Body of pancreas (tissue), 4 donors: ENCODE measurements at regions not wholly inside any gene's neighbourhood (a gene's known extent, or its start where the extent isn't known, plus 50 kb on each side); places are given as distances from the start of the nearest gene placed in this dataset.

Experiments used
- CTCF ChIP-seq, 7 experiments: fragments of 450-650 bp in 4 of 7; fragments of 200-600 bp in 3 of 7; sonication (generic) in 3 of 7; IDR thresholded peaks; one replicate each; pipeline ENCODE4 v1.5.1; 2016 to 2019; ENCODE audit warnings: antibody characterized with exemption in 7 of 7
- POLR2A ChIP-seq, 3 donors: fragments of 450-650 bp; IDR thresholded peaks; one replicate each; pipeline ENCODE4 v1.6.1; 2016; ENCODE audit warnings: antibody characterized with exemption in 3 of 3, mild to moderate bottlenecking in 2 of 3

- TF ChIP-seq CTCF (IDR thresholded peaks at IDR 0.05) (no peak), POLR2A (IDR thresholded peaks at IDR 0.05) (no peak)
Measured at GRCh38 chr12:93050748-93051081, 121.6 kb upstream of the EEA1 start.
